IPS-NIHi7 (cell line): ENCODE measurements at regions not wholly inside any gene's neighbourhood (a gene's known extent, or its start where the extent isn't known, plus 50 kb on each side); places are given as distances from the start of the nearest gene placed in this dataset.
A peak's percentile ranks its signal among the peaks of the same experiment; 100 is the strongest.

Experiments
- DNase-seq: peaks from one replicate; pipeline ENCODE4 v3.0.0; 2012; ENCODE audit warnings: mixed read lengths; ENCODE audit errors: extremely low spot score

DNA sequence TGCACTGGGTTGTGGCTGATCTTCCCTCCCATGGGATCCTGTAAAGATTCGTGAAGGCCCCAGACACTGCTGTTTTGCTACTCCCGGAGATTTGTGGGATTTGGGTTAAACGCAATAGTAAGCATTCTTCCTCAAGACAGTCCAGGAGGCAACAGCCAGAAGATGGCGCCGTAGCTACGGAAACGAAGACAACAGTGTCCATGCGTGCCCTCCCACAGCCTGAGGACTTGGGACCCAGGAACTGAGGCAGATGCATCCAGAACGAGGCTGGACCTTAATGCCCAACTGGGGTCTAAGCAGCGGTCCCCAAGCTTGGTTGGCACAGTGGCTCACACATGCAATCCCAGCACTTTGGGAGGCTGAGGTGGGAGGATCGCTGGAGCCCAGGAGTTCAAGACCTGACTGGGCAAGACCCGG is 57.6 kb upstream of the ZNF507 start:
- peak; percentile 80 for DNase-seq

GRCh38 chr19:32289566-32290210 is 55.7 kb upstream of the ZNF507 start:
- no peak for DNase-seq

DNA sequence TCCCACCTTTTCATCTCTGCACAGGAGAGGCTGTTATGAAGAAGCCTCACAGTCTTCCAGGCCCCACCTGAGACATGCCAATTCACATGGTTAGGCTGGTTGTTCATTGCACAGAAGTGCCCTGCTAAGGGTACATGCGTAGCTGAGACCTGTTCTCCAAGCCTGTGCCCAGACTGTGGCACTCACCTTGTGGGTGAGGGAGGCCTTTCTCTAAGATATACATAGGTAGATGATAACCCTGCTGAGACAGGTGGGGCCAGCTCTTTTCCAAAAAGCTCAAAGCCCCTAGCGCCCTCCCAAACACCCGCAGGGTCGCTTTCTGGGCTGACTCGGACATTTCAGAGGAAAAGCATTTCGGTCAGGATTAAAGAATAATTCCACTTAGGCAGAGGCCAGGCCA is 53.5 kb upstream of the ZNF507 start:
- no peak for DNase-seq

DNA sequence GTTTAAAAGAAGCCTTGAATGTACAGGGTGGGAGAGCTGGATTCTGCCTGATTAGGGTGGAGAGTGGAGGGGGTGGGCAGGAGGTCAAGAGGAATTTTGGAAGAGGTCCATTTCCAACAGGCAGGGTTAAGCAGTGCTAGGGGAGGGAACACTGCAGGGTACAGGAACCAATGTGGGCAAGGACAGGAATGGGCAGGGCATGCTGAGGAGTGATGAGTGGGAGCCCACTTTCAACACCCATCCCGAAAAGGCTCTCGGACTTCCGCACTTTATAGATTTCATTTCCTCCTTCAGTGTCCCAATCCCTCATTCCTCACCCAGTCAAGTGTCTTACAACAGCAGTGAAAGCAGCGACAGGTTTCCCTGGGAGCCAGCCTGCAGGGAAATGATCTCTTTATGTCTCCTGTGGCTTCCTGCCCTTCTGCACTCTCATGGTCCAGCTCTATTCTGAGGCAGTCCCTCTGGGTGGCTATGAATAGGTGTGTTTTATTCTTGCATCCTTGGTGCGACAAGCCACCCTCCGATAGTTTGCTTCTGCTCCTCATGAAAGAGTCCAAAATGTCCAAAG is 50.5 kb upstream of the ZNF507 start:
- no peak for DNase-seq
